WI38 (cell line): ENCODE measurements at regions not wholly inside any gene's neighbourhood (a gene's known extent, or its start where the extent isn't known, plus 50 kb on each side); places are given as distances from the start of the nearest gene placed in this dataset.

Source experiments
- H3K4me3 ChIP-seq: 2 replicates; pipeline ENCODE4 v1.5.1; 2011; ENCODE audit warnings: low read depth, mild to moderate bottlenecking, control low read depth, low read length
- CTCF ChIP-seq: IDR thresholded peaks from 2 replicates; pipeline ENCODE4 v1.5.1; 2012; ENCODE audit warnings: low read depth, mild to moderate bottlenecking, control low read depth, low read length

GRCh38 chrX:39810901-39811300 is 286.9 kb downstream of the BCOR start:
- TF ChIP-seq CTCF: no peak
- no peak overlapping the region for H3K4me3 ChIP-seq

GRCh38 chrX:39811376-39811775 is 286.4 kb downstream of the BCOR start:
- H3K4me3 ChIP-seq: no peak overlapping the region
- TF ChIP-seq CTCF: no peak

- no peak overlapping the region for H3K4me3 ChIP-seq
These were observed 284.0 kb downstream of the BCOR start for GRCh38 chrX:39813631-39814277.

GRCh38 chrX:39814391-39814790 is 283.4 kb downstream of the BCOR start:
- TF ChIP-seq CTCF: peak; percentile 49; the same call in 1 of the 2 replicates
- no peak overlapping the region for H3K4me3 ChIP-seq

More at GRCh38 chrX:39813631-39814277, 284.0 kb downstream of the BCOR start:
- TF ChIP-seq CTCF: no peak

- no peak overlapping the region for H3K4me3 ChIP-seq
- TF ChIP-seq CTCF: no peak
These were observed 282.1 kb downstream of the BCOR start for GRCh38 chrX:39815631-39816030.

GRCh38 chrX:39816871-39817731 is 280.7 kb downstream of the BCOR start:
- peak overlapping the region; percentile 21; the same call in 1 of the 2 replicates for H3K4me3 ChIP-seq
- TF ChIP-seq CTCF: no peak
